ENCODE measurements at regions not wholly inside any gene's neighbourhood (a gene's known extent, or its start where the extent isn't known, plus 50 kb on each side); places are given as distances from the start of the nearest gene placed in this dataset.

- TF ChIP-seq, protein P1, sequence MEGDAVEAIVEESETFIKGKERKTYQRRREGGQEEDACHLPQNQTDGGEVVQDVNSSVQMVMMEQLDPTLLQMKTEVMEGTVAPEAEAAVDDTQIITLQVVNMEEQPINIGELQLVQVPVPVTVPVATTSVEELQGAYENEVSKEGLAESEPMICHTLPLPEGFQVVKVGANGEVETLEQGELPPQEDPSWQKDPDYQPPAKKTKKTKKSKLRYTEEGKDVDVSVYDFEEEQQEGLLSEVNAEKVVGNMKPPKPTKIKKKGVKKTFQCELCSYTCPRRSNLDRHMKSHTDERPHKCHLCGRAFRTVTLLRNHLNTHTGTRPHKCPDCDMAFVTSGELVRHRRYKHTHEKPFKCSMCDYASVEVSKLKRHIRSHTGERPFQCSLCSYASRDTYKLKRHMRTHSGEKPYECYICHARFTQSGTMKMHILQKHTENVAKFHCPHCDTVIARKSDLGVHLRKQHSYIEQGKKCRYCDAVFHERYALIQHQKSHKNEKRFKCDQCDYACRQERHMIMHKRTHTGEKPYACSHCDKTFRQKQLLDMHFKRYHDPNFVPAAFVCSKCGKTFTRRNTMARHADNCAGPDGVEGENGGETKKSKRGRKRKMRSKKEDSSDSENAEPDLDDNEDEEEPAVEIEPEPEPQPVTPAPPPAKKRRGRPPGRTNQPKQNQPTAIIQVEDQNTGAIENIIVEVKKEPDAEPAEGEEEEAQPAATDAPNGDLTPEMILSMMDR (IDR thresholded peaks at IDR 0.05; ENCODE audit: low read depth, low read length) = no peak
- no peak for TF ChIP-seq EZH2phosphoT487 (IDR thresholded peaks at IDR 0.05; ENCODE audit: low read depth)
- Histone ChIP-seq H3K4me1 (ENCODE audit: low read length) (no peaks in the 10 kb centered on the region), H3K9me3 (ENCODE audit: insufficient read depth, low read length) (no peaks in the 10 kb centered on the region), H2AFZ (ENCODE audit: low read depth, low read length) (no peak overlapping the region), H3K4me2 (ENCODE audit: low read length) (no peak overlapping the region), H3K36me3 (replicated peaks; ENCODE audit: low read depth, low read length) (no peaks in the 10 kb centered on the region), H3K27ac (ENCODE audit: low read length) (no peak overlapping the region), H3K4me3 (ENCODE audit: low read length) (no peak overlapping the region), H4K20me1 (ENCODE audit: insufficient read depth, low read length) (no peaks in the 10 kb centered on the region), H3K9ac (ENCODE audit: low read length) (no peak overlapping the region), H3K79me2 (ENCODE audit: low read length) (no peaks in the 10 kb centered on the region), H3K27me3 (ENCODE audit: low read depth, low read length) (no peaks in the 10 kb centered on the region)
Observed at GRCh38 chr2:44079686-44080085, 83.9 kb upstream of the LRPPRC start.

- Histone ChIP-seq H3K27ac (ENCODE audit: low read length) (no peak overlapping the region), H3K9ac (ENCODE audit: low read length) (no peak overlapping the region), H3K27me3 (ENCODE audit: low read depth, low read length) (no peaks in the 10 kb centered on the region), H4K20me1 (ENCODE audit: insufficient read depth, low read length) (no peaks in the 10 kb centered on the region), H3K4me1 (ENCODE audit: low read length) (peaks cover 4% of the 10 kb centered on the region), H3K9me3 (ENCODE audit: insufficient read depth, low read length) (no peaks in the 10 kb centered on the region), H3K79me2 (ENCODE audit: low read length) (no peaks in the 10 kb centered on the region), H3K4me2 (ENCODE audit: low read length) (no peak overlapping the region), H3K4me3 (ENCODE audit: low read length) (no peak overlapping the region), H3K36me3 (replicated peaks; ENCODE audit: low read depth, low read length) (no peaks in the 10 kb centered on the region), H2AFZ (ENCODE audit: low read depth, low read length) (no peak overlapping the region)
- TF ChIP-seq EZH2phosphoT487 (IDR thresholded peaks at IDR 0.05; ENCODE audit: low read depth) = no peak
- TF ChIP-seq, protein P1 (IDR thresholded peaks at IDR 0.05; ENCODE audit: low read depth, low read length) = no peak
Observed at GRCh38 chr2:44083054-44083453, 85.6 kb upstream of the PPM1B start.

- peaks cover 4% of the 10 kb centered on the region for H3K4me1 ChIP-seq (ENCODE audit: low read length)
- TF ChIP-seq, protein P1 (IDR thresholded peaks at IDR 0.05; ENCODE audit: low read depth, low read length) = no peak
- no peak for TF ChIP-seq EZH2phosphoT487 (IDR thresholded peaks at IDR 0.05; ENCODE audit: low read depth)
- H3K27me3 ChIP-seq (ENCODE audit: low read depth, low read length) = no peaks in the 10 kb centered on the region
- H3K9me3 ChIP-seq (ENCODE audit: insufficient read depth, low read length) = no peaks in the 10 kb centered on the region
- H4K20me1 ChIP-seq (ENCODE audit: insufficient read depth, low read length) = no peaks in the 10 kb centered on the region
- H3K4me2 ChIP-seq (ENCODE audit: low read length) = no peak overlapping the region
- H3K27ac ChIP-seq (ENCODE audit: low read length) = no peak overlapping the region
- H3K36me3 ChIP-seq (replicated peaks; ENCODE audit: low read depth, low read length) = no peaks in the 10 kb centered on the region
- H3K79me2 ChIP-seq (ENCODE audit: low read length) = no peaks in the 10 kb centered on the region
- H3K4me3 ChIP-seq (ENCODE audit: low read length) = no peak overlapping the region
- H3K9ac ChIP-seq (ENCODE audit: low read length) = no peak overlapping the region
- no peak overlapping the region for H2AFZ ChIP-seq (ENCODE audit: low read depth, low read length)
Observed at GRCh38 chr2:44084850-44085249, 83.8 kb upstream of the PPM1B start.

- H3K27ac ChIP-seq (ENCODE audit: low read length) = no peak overlapping the region
- peak overlapping the region; percentile 80 for H3K4me3 ChIP-seq (ENCODE audit: low read length)
- H3K27me3 ChIP-seq (ENCODE audit: low read depth, low read length) = no peaks in the 10 kb centered on the region
- peak overlapping the region; percentile 83 for H3K4me2 ChIP-seq (ENCODE audit: low read length)
- H3K36me3 ChIP-seq (replicated peaks; ENCODE audit: low read depth, low read length) = no peaks in the 10 kb centered on the region
- H3K4me1 ChIP-seq (ENCODE audit: low read length) = peaks cover 22% of the 10 kb centered on the region
- TF ChIP-seq, protein P1 (IDR thresholded peaks at IDR 0.05; ENCODE audit: low read depth, low read length) = no peak
- no peak for TF ChIP-seq EZH2phosphoT487 (IDR thresholded peaks at IDR 0.05; ENCODE audit: low read depth)
- peak overlapping the region; percentile 56; the same call in 1 of the 2 replicates for H2AFZ ChIP-seq (ENCODE audit: low read depth, low read length)
- H3K9me3 ChIP-seq (ENCODE audit: insufficient read depth, low read length) = no peaks in the 10 kb centered on the region
- H3K9ac ChIP-seq (ENCODE audit: low read length) = no peak overlapping the region
- H4K20me1 ChIP-seq (ENCODE audit: insufficient read depth, low read length) = no peaks in the 10 kb centered on the region
- H3K79me2 ChIP-seq (ENCODE audit: low read length) = no peaks in the 10 kb centered on the region
Observed at GRCh38 chr2:44086629-44087028, 82.0 kb upstream of the PPM1B start.
